NCI-H82 (cell line): ENCODE measurements at regions not wholly inside any gene's neighbourhood (a gene's known extent, or its start where the extent isn't known, plus 50 kb on each side); places are given as distances from the start of the nearest gene placed in this dataset.
A peak's percentile ranks its signal among the peaks of the same experiment; 100 is the strongest.

Source experiments
- DNase-seq: peaks from one replicate; lab custom pipeline; 2025; lab: John Stamatoyannopoulos, UW

DNA sequence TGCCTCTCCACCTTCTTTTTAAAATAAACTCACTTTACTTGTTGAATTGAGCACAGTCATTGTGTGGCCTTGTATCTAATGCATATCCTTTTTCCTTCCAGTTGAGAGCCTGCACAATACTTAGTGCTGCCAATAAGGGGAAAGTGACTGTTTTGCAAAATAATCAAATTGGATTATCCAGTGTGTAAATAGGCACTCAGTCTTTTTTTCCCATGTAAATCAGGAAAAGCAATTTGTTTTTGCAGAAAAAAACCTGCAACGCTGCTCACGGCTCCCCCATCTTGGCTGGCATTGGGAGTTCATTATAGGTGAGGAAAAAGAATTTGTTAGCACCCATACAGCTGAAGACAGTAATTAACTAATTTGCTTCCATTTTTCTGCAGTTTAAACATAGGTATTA lies 299.9 kb downstream of the CSNK1G3 start:
- peak; percentile 27 for DNase-seq

DNA sequence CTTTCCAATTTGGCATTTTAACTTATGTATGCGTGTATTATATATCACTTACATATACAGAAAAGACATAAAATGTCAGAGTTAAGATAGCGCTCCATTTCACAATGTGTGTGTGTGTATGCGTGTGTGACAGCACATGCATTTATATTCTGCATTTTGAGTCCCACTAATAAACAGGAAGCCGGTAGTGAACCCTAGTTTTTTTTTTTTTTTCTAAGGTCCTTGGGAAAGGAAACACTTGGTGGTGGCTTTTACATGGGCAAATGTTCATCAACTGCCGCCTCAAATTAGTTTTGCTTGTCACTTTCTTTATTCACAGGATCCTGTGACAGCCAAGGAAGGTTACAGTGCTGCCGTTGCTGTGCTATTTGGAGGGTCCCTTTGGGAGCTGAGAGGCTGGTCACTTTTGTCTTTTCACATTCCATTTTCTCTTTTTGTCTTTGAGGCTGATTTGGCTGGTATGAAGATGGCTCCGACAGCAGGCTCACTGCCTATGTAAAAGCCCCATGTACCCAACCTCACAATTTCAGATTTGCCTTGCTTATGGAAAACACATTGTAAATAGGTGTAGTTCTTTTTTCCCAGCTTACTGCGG lies 298.9 kb downstream of the CSNK1G3 start:
- DNase-seq = no peak

DNA sequence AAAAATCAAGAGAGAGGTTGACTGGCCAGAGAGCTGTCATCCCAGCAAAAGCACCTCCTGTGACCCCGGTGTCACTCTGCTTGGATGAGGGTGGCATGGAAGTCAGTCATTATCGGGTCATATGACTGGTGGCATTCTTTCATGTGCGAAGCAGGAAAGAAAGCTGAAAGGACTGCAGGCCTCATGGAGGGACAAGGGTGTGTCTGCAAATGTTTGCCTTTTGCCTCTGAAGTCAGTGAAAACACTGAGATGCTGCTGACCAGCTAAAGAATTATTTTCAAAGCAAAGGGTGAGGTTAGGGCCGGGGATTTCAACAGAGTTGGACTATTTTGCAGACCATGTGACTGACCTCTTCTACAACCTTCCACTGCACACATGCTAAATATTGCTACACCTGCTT lies 298.3 kb downstream of the CSNK1G3 start:
- DNase-seq = peak; percentile 15

DNA sequence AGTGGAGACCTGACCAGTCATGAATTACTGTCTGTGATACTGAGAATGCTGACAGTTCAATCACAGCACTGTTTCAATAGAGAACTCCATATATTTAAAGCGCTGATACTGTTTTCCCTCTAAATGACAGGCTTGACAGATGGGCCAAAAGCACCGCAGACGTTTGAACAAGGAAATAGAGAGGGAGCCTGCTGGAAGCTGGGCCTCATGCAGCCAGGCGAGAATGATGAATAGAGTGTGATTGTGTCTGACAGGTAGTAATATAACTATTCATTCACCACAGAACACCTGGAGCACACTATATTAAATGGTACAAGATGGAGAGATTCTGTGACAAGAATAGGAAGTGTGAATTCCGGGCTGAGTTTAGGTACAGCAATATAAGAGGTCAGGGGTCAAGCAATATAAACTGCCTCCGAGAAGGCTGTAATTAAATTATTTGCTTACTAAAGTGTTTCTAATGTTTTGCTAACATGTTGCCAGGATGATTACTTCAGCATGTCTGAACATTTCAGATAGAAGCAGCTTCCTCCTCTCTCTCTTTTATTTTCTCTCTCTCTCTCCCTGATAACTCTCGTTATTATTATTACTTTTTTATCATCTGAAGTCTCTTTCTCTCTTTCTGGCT lies 297.7 kb downstream of the CSNK1G3 start:
- DNase-seq = peak; percentile 78

DNA sequence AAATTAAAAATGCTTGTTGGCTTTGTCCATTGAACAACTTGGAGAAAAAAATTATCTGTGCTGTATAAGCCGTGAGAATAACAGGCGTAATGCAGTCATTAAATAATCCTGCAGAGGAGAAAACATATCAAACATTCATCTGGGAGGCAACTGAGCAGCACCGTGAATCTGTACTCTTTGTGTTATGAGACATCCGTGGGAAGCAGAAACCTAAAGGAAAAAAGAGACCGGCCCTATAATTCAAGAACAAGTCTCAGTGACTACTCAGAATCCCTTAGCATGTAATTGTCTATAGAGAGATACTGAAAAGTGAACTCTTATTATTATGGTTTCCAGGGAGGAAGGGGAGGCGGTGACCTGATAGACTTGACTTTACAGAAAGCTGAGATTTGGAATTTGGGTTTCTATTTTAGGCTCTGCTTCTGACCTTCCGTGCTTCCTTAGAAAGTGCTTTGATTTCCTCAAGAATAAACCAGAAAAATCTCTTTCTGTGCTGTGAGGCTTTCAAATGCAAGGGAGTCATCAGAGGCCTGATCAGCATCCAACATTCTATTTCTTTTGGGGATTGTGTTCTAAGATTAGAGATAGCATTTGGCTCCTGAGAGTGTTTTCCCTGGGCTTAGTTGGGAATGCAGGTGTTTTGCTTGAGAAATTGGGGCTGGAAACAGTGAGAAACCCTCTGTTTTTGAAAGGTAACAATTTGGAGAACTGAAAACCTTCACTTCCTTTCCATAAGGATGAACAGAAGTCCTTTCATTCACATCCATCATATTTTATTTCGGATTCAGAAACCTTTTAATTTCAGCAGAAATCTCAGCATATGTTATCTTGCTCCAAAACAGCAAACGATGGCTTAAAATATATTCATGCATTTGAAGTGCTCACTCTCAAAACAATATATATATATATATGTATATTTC lies 296.7 kb downstream of the CSNK1G3 start:
- peak; percentile 9 for DNase-seq

DNA sequence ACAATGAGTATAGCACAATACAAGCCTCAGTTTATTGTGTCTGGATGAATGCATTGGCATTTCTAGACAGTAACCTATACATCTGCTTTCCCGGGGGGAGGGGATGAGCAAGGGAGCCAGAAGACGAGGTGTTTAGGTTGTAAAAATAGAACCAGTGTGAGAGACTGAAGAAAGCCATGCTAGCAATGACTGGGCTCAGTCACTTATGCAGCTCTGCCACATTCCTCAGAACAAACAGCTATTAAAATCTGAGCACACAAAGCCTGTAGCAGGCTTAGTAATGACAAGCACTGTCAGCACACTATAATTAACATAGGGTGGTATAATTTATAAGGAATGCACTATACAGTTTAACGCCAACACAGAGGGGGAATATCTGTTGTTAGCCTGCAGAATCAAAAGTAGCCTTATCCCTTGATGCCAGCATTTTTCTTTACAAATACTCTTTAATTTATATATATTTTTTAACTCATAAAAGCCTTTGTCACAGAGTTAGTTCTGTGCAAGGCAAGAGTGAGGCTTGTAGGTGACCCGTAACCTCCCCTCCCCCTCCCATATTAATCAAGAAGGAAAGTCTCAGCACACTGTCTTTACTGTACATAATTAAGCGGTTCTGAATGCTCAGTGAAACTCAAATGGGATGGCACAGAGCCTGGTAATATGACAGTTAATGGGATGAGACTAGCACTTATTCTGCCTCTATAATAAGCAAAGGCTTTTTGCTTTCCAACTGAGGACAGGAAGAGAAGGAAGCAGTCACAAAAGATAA lies 295.4 kb downstream of the CSNK1G3 start:
- DNase-seq = peak; percentile 77

DNA sequence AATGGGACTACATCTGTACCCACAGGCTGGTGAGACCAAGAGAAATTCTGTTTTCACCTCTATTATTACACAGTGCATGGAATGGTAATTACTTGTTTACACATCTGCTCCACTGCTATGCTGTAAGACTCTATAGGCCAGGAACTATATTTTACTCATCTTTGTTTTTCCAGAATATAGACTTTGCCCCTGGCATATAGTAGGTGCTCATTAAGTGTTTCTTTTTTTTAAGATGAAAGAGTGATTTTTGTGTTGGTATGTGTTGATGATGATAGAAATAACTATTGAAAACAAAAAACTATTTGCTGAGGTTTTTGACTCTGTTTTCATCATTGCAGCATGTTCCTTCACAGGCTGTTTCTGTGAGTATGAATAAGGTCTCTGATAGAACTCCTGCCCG lies 294.7 kb downstream of the CSNK1G3 start:
- DNase-seq = no peak

DNA sequence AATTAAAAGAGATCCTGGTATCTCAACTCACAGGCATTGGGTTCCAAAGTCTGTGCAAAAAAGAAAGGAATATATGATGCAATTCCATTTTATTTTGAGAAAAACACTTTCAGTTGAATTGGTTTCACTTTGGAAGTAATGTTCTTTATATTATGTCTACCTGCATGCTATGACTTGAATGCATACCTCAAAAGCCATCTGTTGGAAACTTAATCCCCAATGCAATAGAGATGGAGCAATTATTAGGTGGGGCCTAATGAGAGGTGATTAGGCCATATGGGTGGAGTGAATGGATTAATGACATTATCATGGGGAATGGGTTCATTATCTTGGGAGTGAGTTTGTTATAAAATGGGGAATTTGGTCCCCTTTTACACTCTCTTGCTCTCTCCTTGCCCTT lies 293.3 kb downstream of the CSNK1G3 start:
- DNase-seq = peak; percentile 71

DNA sequence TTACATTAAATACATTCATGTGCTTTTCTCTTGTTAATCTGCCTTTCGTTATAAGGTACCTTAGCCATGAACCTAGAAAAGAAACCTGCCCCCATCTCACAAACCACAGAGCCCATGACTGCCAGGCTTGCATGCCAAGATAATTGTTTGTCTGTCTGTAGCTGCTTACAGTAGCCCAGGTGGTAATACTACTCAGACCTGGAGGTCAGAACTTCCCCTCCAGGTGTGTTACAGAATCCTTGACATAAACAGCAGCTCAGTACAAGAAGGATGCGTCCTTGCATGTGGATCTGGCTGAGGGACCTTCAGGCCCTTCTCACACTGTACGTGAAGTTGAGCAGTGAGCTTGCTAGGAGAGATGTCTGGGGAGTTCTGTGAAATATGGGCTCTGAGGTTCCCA lies 291.4 kb downstream of the CSNK1G3 start:
- DNase-seq = no peak

DNA sequence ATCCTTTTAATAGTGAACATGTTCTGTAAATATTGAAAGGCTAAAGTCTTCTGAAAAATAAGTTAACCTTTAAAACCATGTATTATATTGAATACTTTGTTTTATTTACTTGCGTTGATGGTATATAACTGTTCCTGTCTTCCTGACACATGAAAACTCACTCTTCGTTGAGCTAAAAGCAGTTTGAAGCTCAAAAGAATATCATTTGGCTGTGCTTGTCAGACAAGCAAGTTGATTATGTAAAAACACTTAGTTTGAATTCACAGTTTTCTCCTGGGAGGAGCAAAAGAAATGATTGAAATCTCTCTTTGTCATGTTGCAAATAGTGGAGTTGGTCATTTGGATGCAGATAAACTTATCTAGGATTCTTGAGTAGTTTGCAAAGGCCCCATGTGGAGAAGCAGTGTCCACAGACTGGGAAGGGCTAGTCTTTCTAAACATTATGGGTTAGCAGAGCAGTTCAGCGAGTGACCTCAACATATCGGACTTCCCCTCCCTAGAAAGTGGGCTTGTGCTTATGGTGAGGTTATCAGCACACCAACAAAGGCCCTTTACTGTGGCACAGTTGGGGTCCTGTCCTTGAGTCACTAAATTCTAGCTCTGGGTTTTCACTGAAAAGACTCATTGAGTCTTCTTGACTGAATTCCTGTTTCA lies 290.4 kb downstream of the CSNK1G3 start:
- no peak for DNase-seq

DNA sequence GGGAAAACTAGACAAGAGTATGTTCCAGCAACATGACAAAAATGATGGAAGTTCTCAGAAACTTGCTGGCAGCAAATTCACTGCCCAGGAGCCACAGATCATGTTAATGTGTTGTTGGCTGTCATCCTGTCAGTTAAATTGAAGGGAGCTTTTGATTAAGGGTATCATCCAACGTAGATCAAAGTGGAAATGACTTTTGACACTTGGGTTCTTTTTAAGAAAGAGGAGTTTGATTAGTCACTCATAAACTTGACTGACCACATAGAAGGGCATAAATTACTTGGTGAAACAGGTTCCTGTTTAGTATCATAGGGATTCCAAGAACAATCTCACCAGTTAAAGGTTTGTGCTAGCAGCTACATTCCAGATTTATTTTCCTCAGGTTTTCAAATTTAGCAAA lies 288.7 kb downstream of the CSNK1G3 start:
- no peak for DNase-seq

DNA sequence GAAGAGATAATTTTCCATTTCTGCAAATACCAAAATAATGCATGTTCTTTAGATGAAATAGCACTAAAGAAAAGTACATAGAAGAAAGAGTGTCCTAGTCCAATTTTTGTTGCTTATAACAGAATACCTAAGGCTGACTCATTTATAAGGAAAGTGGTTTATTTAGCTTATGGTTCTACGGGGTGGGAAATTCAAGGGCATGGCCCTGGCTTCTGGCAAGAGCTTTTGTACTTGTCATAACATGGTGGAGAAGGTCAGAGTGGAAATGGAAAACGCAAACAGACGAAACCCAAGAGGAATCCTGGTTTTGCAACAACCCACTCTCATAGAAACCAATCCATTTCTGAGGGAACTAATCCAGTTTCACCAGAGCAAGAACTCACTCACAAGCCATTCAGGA lies 283.7 kb downstream of the CSNK1G3 start:
- DNase-seq = no peak

DNA sequence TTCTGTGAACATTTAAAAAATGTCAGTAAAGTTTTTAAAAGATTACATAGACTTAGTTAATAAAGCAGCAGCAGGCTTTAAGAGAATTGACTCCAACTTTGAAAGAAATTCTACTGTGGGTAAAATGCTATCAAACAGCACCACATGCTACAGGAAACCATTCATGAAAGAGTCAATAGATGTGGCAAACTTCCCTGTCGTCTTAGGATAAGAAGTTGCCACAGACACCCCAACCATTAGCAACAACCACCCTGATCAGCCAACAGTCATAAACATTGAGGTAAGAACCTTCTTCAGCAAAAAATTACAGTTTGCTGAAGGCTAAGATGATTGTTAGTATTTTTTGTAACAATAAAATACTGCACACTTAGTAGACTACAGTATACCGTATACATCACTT lies 278.2 kb downstream of the CSNK1G3 start:
- no peak for DNase-seq

DNA sequence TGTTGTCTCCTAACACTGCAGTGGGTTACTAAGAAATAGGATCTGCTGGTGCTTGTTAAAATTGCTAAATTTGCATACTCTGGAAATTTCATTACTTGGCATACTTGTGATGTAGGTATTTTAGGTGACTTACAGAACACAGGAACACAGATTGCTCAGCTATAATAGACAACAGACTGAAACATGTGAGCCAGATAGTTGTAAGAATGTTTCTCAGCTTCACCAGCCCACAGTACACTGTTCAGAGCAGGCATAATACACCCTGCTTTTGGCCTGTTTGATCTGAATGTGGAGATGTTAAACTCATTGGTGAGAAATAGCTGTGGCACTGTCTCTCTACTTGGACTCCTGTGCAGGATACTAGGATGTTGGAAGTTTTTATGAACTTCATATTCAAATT lies 275.7 kb downstream of the CSNK1G3 start:
- peak; percentile 46 for DNase-seq

DNA sequence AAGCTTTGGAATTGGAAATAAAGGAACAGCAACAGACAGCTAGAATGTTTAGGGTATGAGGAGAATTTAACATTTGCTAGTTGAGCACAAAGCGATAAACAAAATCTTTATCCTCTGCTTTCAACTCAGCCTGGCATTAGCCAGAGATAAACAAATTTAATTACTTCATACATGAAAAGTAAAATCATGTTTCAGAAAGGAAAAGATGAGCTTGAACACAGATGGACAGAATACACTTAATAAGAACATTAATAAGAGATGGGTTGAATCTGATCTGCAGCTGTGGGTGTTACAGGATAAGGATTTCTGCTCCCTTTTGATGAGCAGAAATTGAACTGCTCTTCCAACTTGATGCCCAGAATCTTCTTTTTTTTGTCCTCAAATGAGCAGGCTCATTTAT lies 275.2 kb downstream of the CSNK1G3 start:
- no peak for DNase-seq

DNA sequence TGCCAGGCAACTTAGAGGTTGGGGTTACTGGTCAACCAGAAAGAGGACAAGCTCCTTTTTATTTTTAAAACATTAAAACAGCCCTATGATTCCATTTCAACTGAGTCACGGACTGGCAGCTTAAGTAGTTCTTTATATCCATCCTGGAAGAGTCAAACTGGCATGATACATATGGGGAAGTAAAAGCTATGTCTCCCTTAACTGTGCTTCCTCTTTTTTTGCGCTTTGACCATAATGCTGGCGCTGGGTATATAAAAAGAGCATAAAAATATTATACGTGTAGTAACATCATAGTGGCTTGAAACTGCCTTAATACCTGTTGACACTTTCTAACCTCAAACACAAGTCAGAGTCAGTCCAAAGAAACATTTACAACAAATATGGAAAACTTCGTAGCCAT lies 274.4 kb downstream of the CSNK1G3 start:
- DNase-seq = no peak

DNA sequence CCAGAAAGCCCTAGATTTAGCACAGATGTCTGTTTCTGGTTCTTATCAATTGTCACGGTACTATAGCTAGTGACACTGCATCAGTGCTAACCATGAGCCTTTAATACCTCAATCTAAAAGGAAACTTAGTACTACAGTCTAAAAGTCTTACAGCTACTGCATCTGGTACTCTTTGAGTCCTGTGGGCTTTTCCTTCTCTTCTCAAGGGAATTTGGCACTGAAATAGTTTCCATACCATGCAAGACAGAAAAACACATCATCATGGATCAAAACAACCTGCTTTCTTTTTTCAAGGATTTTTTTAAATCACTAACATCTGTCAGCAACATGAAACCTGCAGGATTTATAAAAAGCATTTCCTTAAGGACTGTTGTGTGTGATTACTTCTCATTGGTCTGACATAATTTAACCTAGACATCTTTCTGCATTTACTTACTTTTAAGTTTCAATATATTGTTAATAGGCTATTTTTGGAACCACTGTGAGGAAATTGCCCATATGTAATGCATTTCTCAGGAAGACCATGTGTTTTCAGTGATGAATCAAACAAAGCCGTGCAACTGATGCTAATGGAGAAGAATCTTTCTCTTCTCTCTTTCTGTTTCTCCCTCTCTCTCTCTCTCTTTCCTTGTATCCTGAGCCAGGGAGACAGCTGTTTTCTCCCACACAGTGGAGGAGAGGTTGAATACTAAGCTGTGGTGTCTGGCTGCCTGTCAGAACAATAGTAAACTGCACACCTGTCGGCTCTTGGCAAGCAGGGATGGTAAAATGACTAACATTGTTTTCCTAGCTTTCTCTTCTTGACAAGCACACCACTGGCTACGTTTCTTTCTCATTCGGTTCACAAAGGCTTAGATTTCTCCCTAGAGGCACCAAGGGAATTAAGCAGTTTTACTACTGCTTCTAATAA lies 273.4 kb downstream of the CSNK1G3 start:
- peak; percentile 53 for DNase-seq

DNA sequence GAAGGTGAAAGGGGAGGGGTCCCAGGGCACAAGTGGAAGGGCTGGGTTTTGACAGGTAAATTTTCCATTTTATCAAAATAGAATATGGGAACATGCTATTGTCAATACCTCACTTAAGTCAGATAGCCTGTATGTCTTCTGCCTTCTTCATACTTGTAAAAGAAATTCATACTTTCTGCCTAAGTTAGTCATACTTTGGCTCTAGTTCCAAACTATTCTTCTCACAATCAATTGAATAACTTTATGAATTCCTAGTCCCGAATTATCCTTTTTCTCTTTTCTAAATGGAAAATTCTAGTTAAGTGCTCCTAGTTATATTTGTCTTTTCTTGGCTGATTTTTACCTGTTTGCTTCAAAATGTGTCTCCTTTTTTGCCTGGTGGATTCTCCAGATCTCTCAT lies 271.4 kb downstream of the CSNK1G3 start:
- no peak for DNase-seq

DNA sequence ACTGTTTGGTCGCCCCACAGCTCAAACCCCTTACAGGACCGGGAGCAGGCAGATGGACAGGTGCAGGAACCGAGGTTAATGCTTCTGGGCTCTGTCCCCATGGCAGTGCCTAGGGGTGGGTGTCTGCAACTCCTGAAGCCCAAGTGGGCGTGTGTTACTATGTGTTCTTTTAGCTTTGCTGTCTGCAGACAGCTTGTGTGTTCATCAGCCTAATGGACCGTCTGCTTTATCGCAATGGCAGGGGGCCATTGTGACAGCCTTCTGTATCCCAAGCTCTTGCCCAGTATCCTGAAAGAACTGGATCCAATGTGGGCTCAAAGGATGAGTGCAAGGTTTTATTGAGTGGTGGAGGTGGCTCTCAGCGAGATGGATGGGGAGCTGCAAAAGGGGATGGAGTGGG lies 266.7 kb downstream of the CSNK1G3 start:
- DNase-seq = no peak

DNA sequence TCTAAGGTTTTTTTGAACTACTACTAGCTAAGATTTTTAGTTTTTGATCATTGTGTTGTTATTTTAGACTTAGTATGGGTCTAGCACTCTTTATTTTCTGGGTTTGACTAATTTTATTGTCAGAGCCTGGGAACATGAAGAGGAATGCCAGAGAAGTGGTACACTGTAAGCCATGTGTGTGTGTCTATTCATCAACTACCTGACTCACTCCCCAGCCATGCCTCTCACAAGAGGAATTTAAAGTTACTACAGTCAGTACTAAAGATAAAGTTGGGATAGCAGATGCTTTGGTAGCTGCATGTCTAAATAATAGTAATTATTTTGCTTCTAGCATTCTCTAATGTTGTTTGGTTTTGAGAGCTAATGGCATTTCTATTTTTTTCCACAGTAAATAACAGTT lies 264.8 kb downstream of the CSNK1G3 start:
- no peak for DNase-seq

DNA sequence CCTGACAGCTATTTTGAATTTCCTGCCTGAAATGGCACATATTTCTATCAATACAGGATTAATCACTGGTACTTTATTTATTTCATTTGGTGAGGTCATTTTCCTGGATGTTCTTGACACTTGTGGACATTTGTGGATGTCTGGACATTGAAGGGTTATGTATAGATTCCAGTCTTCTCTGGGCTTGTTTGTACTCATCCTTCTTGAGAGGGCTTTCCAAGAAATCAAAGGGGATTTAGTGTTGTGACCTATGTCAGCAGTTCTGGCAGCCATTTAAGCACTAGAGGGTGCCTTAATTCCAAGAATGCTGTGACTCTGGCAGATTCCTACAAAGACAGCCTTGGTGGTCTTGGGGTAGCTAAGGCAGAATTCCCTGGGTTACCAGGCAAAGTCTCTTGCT lies 259.7 kb downstream of the CSNK1G3 start:
- no peak for DNase-seq
